Activated T-cell treated with anti-CD3 and anti-CD28 coated beads for 1 hour (primary cell): ENCODE measurements at regions not wholly inside any gene's neighbourhood (a gene's known extent, or its start where the extent isn't known, plus 50 kb on each side); places are given as distances from the start of the nearest gene placed in this dataset.
"Not testable (repeated sequence)": the region's sequence is repeated elsewhere in the genome, so short reads cannot be mapped to it uniquely, and the experiment has no call there.

Source experiments
- DNase-seq: peaks from one replicate; pipeline ENCODE4 v3.0.0-alpha.2; 2020; ENCODE audit warnings: low read depth

DNA sequence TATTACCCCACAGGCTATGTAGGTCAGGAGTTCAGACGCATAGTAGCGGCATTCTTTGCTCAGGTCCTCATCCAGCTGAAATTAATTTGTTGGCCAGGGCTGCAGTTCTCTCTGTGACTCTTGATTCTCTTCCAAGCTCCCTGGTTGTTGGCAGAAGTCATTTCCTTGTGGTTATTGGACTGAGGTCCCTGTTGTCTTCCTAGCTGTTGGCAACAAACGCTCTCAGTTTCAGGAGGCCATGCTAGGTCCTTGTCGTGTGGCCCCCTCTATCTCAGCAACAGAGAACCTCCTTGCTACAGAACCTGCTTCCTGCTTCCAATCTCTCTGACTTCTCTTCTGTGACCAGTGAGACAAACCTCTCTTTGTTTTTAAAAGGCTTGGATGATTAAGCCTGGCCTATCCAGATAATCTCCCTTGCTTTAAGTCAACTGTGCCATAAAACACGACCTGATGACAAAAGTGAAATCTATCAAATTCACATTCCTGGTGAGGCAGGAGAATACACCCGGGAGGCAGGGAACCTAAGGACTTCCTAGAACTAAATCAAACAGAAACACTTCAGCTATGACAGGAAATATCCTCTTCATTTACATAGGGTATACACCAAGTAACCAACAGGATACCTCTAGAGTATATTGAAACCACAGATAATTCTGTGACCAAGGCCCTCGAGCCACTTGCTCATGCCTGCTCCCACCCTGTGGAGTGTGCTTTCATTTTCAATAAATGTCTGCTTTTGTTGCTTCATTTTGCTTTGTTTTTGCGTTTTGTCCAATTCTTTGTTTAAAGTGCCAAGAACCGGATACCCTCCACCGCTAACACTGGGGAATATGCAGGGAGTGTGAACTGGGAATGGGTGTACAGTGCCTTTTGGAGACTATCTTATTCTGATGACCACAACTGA lies 196.0 kb downstream of the BTBD3 start:
- no peak for DNase-seq

DNA sequence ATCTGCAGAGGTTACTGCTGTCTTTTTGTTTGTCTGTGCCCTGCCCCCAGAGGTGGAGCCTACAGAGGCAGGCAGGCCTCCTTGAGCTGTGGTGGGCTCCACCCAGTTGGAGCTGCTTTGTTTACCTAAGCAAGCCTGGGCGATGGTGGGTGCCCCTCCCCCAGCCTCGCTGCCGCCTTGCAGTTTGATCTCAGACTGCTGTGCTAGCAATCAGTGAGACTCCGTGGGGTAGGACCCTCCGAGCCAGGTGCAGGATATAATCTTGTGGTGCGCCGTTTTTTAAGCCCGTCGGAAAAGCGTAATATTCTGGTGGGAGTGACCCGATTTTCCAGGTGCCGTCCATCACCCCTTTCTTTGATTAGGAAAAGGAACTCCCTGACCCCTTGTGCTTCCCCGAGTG lies 211.4 kb downstream of the BTBD3 start:
- not testable (repeated sequence) for DNase-seq

DNA sequence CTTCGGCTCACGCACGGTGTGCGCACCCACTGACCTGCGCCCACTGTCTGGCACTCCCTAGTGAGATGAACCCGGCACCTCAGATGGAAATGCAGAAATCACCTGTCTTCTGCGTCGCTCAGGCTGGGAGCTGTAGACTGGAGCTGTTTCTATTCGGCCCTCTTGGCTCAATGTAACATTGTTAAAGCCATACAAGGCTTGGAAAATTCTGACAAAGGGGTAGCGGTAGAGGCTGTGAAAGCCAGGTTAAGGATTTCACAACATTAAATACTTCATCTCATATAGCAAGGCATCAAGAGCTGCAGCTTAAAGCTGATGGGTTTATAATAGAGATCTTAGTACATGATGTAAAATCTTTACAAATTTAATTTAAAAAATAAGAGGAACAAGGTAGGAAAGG lies 211.8 kb downstream of the BTBD3 start:
- DNase-seq, result not testable (repeated sequence)

DNA sequence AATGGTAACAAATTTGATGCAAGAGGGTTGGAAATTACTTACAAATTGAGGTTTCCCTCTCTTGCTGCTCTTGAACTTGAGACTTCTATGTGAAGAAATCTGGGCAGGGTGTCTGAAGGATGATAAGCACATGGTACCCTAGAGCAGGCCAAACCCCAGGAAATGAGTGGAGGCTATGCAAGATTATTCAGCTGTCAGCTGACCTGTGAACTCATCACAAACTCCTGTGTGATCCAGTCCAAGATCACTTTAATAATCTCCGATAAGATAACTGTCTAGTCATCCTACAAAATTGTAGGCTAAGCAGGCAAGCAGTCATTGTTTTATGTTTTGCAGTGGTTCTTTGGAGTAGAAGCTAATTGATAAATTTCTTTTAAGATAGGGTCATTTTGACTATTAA lies 213.1 kb downstream of the BTBD3 start:
- no peak for DNase-seq

GRCh38 chr20:12133553-12133952 lies 215.9 kb downstream of the BTBD3 start:
- no peak for DNase-seq

GRCh38 chr20:12145951-12146350 lies 228.3 kb downstream of the BTBD3 start:
- DNase-seq, result not testable (repeated sequence)

DNA sequence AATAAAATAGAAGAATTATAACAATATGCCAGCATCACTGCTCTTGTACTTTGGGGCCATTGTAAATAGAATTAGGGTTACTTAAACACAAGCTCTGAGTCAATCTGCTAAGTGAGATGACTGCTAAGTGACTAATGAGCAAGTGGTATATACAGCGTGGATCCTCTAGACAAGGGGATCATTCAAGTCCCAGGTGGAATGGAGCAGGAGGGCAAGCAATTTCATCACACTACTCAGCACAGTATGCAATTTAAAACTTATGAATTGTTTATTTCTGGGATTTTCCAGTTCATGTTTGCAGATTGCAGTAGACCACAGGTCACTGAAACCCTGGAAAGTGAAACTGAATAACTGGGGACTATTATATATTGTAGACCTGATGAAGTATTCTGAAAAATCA lies 235.3 kb downstream of the BTBD3 start:
- no peak for DNase-seq

- DNase-seq, result no peak
Observed at GRCh38 chr20:12153628-12154027, 235.9 kb downstream of the BTBD3 start.

GRCh38 chr20:12156252-12156651 lies 238.6 kb downstream of the BTBD3 start:
- DNase-seq, result no peak

GRCh38 chr20:12159261-12159660 lies 241.6 kb downstream of the BTBD3 start:
- DNase-seq, result no peak

GRCh38 chr20:12161734-12162133 lies 244.0 kb downstream of the BTBD3 start:
- no peak for DNase-seq

- DNase-seq, result no peak
Observed at GRCh38 chr20:12166053-12166717, 248.5 kb downstream of the BTBD3 start.

- no peak for DNase-seq
Observed at GRCh38 chr20:12170406-12170805, 252.7 kb downstream of the BTBD3 start.

DNA sequence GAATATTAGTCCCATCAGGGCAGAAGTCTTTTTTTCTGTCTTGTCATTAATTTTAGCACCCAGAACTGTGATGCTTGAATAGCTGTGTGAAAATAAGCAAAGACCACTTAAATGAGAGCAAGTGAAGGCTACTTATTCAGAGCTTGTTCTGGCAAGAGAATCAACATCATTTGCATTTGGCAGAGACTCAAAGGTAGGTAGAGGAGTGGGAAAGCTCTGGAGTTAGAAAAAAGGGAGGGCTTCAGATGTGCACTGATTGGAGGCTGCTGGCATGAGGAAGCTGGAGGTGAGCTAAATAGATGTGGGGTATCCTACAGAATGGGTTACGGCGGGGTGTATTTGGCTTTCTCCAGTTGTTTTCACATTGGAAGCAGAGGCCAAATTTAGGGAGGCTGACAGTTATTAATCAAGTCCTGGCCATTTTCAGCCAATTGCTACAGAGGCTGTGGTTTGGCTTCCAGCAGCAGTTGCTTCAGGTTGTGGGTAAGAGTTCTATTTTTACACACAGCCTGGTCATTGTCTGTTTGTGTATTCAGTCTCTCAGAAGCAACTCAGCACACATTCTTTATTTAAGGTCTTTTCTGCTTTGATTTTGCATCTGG lies 254.3 kb downstream of the BTBD3 start:
- no peak for DNase-seq

- no peak for DNase-seq
Observed at GRCh38 chr20:12173347-12174012, 255.8 kb downstream of the BTBD3 start.

DNA sequence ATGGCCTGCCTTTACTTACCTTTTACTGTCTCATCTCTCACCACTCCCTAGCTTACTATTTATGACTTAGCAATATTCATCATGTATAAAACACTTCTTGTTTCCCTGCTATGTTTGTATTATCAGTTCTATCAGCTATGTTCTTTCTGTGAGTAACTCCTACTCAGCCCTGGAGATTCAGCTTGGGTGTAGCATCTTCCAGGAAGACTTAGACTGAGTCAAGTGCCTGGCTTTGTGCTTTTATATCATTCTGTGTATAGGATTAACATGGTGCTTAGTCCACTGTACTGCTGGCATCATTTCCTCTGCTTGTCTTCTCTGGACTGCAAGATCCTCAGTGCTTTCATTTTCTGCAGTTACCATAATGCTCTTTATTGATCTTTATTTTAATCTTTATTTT lies 257.8 kb downstream of the BTBD3 start:
- DNase-seq, result no peak

GRCh38 chr20:12177657-12178293 lies 260.1 kb downstream of the BTBD3 start:
- no peak for DNase-seq

DNA sequence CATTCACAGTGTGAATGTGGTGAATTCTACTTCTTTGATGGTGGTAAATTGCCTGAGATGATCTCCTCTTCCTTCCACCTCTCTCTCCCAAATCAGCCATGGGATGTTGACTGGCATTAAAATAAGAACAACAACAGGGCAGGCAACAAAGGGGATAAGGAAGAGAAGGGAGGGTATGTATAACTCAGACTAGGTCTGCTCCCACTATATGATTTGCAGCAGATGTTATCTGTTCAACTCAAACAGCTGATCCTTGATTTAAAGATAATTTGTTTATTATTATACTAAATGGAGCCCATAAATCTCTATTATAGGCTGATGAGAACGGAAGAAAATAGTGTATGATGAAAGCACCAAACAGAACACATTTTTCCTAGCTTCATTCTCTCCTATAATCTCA lies 262.0 kb downstream of the BTBD3 start:
- no peak for DNase-seq

- no peak for DNase-seq
Observed at GRCh38 chr20:12180107-12180661, 262.5 kb downstream of the BTBD3 start.

DNA sequence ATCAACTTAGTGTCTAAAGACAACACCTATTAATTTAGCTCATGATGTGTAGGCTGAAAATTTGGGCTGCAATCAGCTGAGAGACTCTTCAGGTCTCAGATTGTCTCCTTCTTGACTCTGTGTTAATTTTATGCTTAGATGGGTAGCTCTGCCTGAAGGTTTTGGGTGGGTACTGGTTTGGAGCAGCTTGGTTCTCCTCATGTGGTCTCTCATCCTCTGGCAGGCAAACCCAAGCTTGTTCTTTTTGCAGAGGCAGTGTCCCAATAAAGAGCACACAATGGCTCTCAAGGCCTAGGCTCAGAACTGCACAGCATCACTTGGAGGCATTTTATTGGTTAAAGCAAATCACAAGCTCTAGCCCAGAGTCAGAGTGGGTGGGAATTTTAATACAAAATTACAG lies 280.6 kb downstream of the BTBD3 start:
- no peak for DNase-seq

DNA sequence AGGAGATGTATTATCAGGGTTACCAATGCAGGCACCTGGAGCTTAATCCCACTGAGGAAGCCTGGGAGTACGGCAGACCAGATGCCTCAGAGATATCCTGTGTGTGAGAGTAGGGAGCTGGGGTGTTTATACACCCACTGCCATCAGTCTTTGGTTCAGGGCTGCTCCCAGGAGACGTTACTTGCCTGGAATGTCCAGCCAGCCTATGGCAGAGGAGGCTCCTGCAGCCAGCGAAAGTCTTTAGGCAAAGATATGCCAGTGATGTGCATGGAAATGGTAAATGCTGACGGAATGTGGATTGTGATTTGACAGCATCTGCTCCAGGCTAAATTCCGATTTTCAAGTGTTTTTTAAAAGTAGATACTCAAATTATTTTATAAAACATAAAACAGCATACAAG lies 282.0 kb downstream of the BTBD3 start:
- no peak for DNase-seq
